ENCODE measurements at regions not wholly inside any gene's neighbourhood (a gene's known extent, or its start where the extent isn't known, plus 50 kb on each side); places are given as distances from the start of the nearest gene placed in this dataset.

GRCh38 chr18:67282796-67283195 is 233.7 kb downstream of the DSEL start:
- no peak for DNase-seq

GRCh38 chr18:67281746-67282145 is 234.8 kb downstream of the DSEL start:
- no peak for DNase-seq

GRCh38 chr18:67280486-67281242 is 235.9 kb downstream of the DSEL start:
- no peak for DNase-seq

GRCh38 chr18:67279988-67280387 is 236.5 kb downstream of the DSEL start:
- no peak for DNase-seq

GRCh38 chr18:67278984-67279383 is 237.5 kb downstream of the DSEL start:
- DNase-seq: no peak

- no peak for DNase-seq
These were observed 239.9 kb downstream of the DSEL start for GRCh38 chr18:67276638-67277037.

- no peak for DNase-seq
These were observed 243.2 kb downstream of the DSEL start for GRCh38 chr18:67273288-67273687.

- DNase-seq: no peak
These were observed 247.3 kb downstream of the DSEL start for GRCh38 chr18:67269206-67269605.

- no peak for DNase-seq
These were observed 248.0 kb downstream of the DSEL start for GRCh38 chr18:67268530-67268929.

GRCh38 chr18:67266246-67267237 is 250.0 kb downstream of the DSEL start:
- no peak for DNase-seq

- no peak for DNase-seq
These were observed 250.9 kb downstream of the DSEL start for GRCh38 chr18:67265464-67266245.

- no peak for DNase-seq
These were observed 254.5 kb downstream of the DSEL start for GRCh38 chr18:67261931-67262552.

GRCh38 chr18:67260841-67261240 is 255.7 kb downstream of the DSEL start:
- no peak for DNase-seq

- DNase-seq: no peak
These were observed 265.6 kb downstream of the DSEL start for GRCh38 chr18:67250776-67251424.

- DNase-seq: no peak
These were observed 272.5 kb downstream of the DSEL start for GRCh38 chr18:67243799-67244587.

GRCh38 chr18:67242001-67242400 is 274.5 kb downstream of the DSEL start:
- no peak for DNase-seq

- no peak for DNase-seq
These were observed 275.2 kb downstream of the DSEL start for GRCh38 chr18:67241299-67241698.

GRCh38 chr18:67239826-67240225 is 276.7 kb downstream of the DSEL start:
- no peak for DNase-seq

GRCh38 chr18:67232991-67233390 is 283.5 kb downstream of the DSEL start:
- no peak for DNase-seq

- DNase-seq: no peak
These were observed 284.1 kb downstream of the DSEL start for GRCh38 chr18:67232406-67232805.

GRCh38 chr18:67222887-67223286 is 293.6 kb downstream of the DSEL start:
- no peak for DNase-seq
